ENCODE measurements at regions not wholly inside any gene's neighbourhood (a gene's known extent, or its start where the extent isn't known, plus 50 kb on each side); places are given as distances from the start of the nearest gene placed in this dataset.

GRCh38 chr7:152984421-152984820, 224.9 kb downstream of the ACTR3B start:
- Histone ChIP-seq H3K4me3 (no peak overlapping the region), H3K27ac (no peak overlapping the region), H3K36me3 (no peaks in the 10 kb centered on the region), H3K9me3 (no peaks in the 10 kb centered on the region), H3K27me3 (no peaks in the 10 kb centered on the region), H3K4me1 (no peaks in the 10 kb centered on the region)
- no peak for TF ChIP-seq POLR2A (IDR thresholded peaks at IDR 0.05)
- TF ChIP-seq, protein P1, sequence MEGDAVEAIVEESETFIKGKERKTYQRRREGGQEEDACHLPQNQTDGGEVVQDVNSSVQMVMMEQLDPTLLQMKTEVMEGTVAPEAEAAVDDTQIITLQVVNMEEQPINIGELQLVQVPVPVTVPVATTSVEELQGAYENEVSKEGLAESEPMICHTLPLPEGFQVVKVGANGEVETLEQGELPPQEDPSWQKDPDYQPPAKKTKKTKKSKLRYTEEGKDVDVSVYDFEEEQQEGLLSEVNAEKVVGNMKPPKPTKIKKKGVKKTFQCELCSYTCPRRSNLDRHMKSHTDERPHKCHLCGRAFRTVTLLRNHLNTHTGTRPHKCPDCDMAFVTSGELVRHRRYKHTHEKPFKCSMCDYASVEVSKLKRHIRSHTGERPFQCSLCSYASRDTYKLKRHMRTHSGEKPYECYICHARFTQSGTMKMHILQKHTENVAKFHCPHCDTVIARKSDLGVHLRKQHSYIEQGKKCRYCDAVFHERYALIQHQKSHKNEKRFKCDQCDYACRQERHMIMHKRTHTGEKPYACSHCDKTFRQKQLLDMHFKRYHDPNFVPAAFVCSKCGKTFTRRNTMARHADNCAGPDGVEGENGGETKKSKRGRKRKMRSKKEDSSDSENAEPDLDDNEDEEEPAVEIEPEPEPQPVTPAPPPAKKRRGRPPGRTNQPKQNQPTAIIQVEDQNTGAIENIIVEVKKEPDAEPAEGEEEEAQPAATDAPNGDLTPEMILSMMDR (IDR thresholded peaks at IDR 0.05), result no peak
- no peak for DNase-seq

DNA sequence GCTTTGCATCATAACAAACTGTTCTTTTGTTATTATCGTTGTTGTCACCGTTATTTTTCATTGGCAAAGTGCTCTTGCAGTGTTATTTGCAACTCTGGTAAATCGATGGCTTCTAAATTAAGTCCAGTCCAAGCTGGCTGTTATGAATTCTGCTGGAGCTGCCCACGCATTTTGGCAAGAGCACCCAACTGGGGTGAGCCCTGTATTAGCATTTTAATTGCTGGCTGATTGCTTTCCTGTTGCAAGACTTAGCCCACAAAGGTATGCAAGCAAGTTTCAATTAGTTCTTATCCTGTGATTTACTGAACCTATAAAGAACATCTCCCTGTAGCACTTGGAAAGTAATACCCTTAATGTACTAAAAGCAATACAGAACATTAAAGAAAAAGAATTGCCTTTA, 226.8 kb downstream of the ACTR3B start:
- no peak overlapping the region for H3K27ac ChIP-seq
- H3K27me3 ChIP-seq, result no peaks in the 10 kb centered on the region
- no peaks in the 10 kb centered on the region for H3K36me3 ChIP-seq
- no peak for DNase-seq
- no peaks in the 10 kb centered on the region for H3K4me1 ChIP-seq
- no peaks in the 10 kb centered on the region for H3K9me3 ChIP-seq
- TF ChIP-seq, protein P1 (IDR thresholded peaks at IDR 0.05), result no peak
- no peak for TF ChIP-seq POLR2A (IDR thresholded peaks at IDR 0.05)
- no peak overlapping the region for H3K4me3 ChIP-seq

DNA sequence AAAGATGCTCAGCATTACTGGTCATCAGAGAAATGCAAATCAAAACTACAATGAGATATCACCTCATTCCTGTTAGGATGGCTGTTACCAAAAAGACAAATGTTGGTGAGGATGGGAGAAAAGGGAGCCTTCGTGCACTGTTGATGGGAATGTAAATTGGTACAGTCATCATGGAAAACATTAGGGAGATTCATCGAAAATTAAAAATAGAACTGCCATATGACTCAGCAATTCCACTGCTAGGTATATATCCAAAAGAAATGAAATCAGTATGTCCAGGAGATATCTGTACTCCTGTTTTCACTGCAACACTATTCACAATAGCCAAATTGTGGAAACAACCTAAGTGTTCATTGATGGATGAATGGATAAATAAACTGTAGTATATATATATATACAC, 228.1 kb downstream of the ACTR3B start:
- H3K4me1 ChIP-seq, result no peaks in the 10 kb centered on the region
- no peaks in the 10 kb centered on the region for H3K36me3 ChIP-seq
- no peaks in the 10 kb centered on the region for H3K9me3 ChIP-seq
- H3K27me3 ChIP-seq, result no peaks in the 10 kb centered on the region
- H3K27ac ChIP-seq, result no peak overlapping the region
- TF ChIP-seq, protein P1 (IDR thresholded peaks at IDR 0.05), result no peak
- TF ChIP-seq POLR2A (IDR thresholded peaks at IDR 0.05), result no peak
- H3K4me3 ChIP-seq, result no peak overlapping the region
- DNase-seq, result no peak

GRCh38 chr7:152989889-152990380, 230.4 kb downstream of the ACTR3B start:
- no peaks in the 10 kb centered on the region for H3K9me3 ChIP-seq
- DNase-seq, result no peak
- H3K27ac ChIP-seq, result no peak overlapping the region
- no peaks in the 10 kb centered on the region for H3K36me3 ChIP-seq
- H3K4me1 ChIP-seq, result no peaks in the 10 kb centered on the region
- no peak overlapping the region for H3K4me3 ChIP-seq
- no peak for TF ChIP-seq POLR2A (IDR thresholded peaks at IDR 0.05)
- TF ChIP-seq, protein P1 (IDR thresholded peaks at IDR 0.05), result no peak
- H3K27me3 ChIP-seq, result no peaks in the 10 kb centered on the region

GRCh38 chr7:152998420-152998819, 238.9 kb downstream of the ACTR3B start:
- no peaks in the 10 kb centered on the region for H3K36me3 ChIP-seq
- no peak overlapping the region for H3K27ac ChIP-seq
- no peaks in the 10 kb centered on the region for H3K9me3 ChIP-seq
- TF ChIP-seq, protein P1 (IDR thresholded peaks at IDR 0.05), result no peak
- no peak for DNase-seq
- H3K27me3 ChIP-seq, result no peaks in the 10 kb centered on the region
- H3K4me3 ChIP-seq, result no peak overlapping the region
- no peaks in the 10 kb centered on the region for H3K4me1 ChIP-seq

- Histone ChIP-seq H3K4me1 (no peaks in the 10 kb centered on the region), H3K9me3 (no peaks in the 10 kb centered on the region), H3K36me3 (no peaks in the 10 kb centered on the region), H3K27ac (no peak overlapping the region), H3K27me3 (no peaks in the 10 kb centered on the region), H3K4me3 (no peak overlapping the region)
- TF ChIP-seq, protein P1 (IDR thresholded peaks at IDR 0.05), result no peak
- no peak for TF ChIP-seq POLR2A (IDR thresholded peaks at IDR 0.05)
- DNase-seq, result no peak
Measured at GRCh38 chr7:153002115-153002514, 242.6 kb downstream of the ACTR3B start.

Data from Peyer's patch (tissue), 4 donors.